Transverse colon (tissue), 4 donors: ENCODE measurements at regions not wholly inside any gene's neighbourhood (a gene's known extent, or its start where the extent isn't known, plus 50 kb on each side); places are given as distances from the start of the nearest gene placed in this dataset.

Source experiments
- DNase-seq: peaks from one replicate; pipeline ENCODE4 v3.0.0-alpha.2; 2019
- H3K27ac ChIP-seq, 4 donors: fragments of 200-600 bp; sonication (generic); 2 replicates each; pipeline ENCODE4 v1.5.1; 2016 to 2018; ENCODE audit warnings: inconsistent platforms in 4 of 4
- H3K27me3 ChIP-seq: fragments of 200-600 bp; sonication (generic); 2 replicates; pipeline ENCODE4 v1.5.1; 2017; ENCODE audit warnings: inconsistent platforms
- H3K36me3 ChIP-seq, 4 donors: fragments of 200-600 bp; sonication (generic); 2 replicates each; pipeline ENCODE4 v1.5.1; 2017 to 2019; ENCODE audit warnings: inconsistent platforms in 4 of 4
- H3K4me1 ChIP-seq, 4 donors: fragments of 200-600 bp; sonication (generic); 2 replicates each; pipeline ENCODE4 v1.5.1; 2017 to 2020; ENCODE audit warnings: inconsistent platforms in 4 of 4
- H3K4me3 ChIP-seq, 4 donors: fragments of 200-600 bp; sonication (generic); 1 replicate in 1 of 4; 2 replicates in 3 of 4; pipeline versions ENCODE4 v1.5.1 to v1.6.1; 2017 to 2019; ENCODE audit warnings: inconsistent platforms in 4 of 4
- H3K9me3 ChIP-seq, 2 donors: fragments of 200-600 bp; sonication (generic); 2 replicates each; pipeline ENCODE4 v1.5.1; 2017 to 2019; ENCODE audit warnings: inconsistent platforms in 2 of 2
- CTCF ChIP-seq, 5 experiments: fragments of 200-600 bp in 3 of 5; fragments of 450-650 bp in 2 of 5; sonication (generic) in 3 of 5; IDR thresholded peaks; 1 replicate in 2 of 5; 2 replicates in 3 of 5; pipeline ENCODE4 v1.5.1; 2016 to 2017; ENCODE audit warnings: antibody characterized with exemption in 5 of 5, inconsistent platforms in 3 of 5, mild to moderate bottlenecking in 2 of 5, moderate library complexity in 1 of 5
- EP300 ChIP-seq: sonication (generic); formaldehyde crosslinking; IDR thresholded peaks from one replicate; pipeline ENCODE4 v1.6.1; 2017; ENCODE audit warnings: antibody characterized with exemption, low read depth
- POLR2A ChIP-seq: fragments of 450-650 bp; IDR thresholded peaks from one replicate; pipeline ENCODE4 v1.6.1; 2016; ENCODE audit warnings: antibody characterized with exemption, mild to moderate bottlenecking, moderate library complexity
- POLR2AphosphoS5 ChIP-seq, 3 donors: sonication (generic); formaldehyde crosslinking; IDR thresholded peaks; one replicate each; pipeline ENCODE4 v1.6.1; 2016; ENCODE audit warnings: antibody characterized with exemption in 3 of 3
- WGBS, 2 donors: methylation state at CpG; one replicate each; pipeline ENCODE4 v1.1.5; 2018; ENCODE audit warnings: low coverage in 1 of 2; 5-methylcytosine and 5-hydroxymethylcytosine counted together
- in situ Hi-C, 4 donors: fragments of 200-750 bp; cut with MboI; loops; one replicate each; pipeline versions ENCODE4 v1.15.0 to v1.15.1; 2017; ENCODE audit warnings: low sequenced_read_pairs in 3 of 4, low pct_ligation_motif_present in 1 of 4, low pct_unique_long_range_greater_than_20kb in 1 of 4
- intact Hi-C: fragments of 100-400 bp; cut with DNase I; formaldehyde crosslinking; loops from one replicate; pipeline ENCODE4 v1.15.1; 2023; ENCODE audit warnings: low total_unique reads

GRCh38 chr16:86672179-86672863 is 94.0 kb downstream of the FOXL1 start:
- no peaks in the 10 kb centered on the region for H3K36me3 ChIP-seq
- H3K9me3 ChIP-seq, result no peaks in the 10 kb centered on the region
- no peak overlapping the region for H3K27ac ChIP-seq
- H3K4me3 ChIP-seq, result no peak overlapping the region
- H3K4me1 ChIP-seq, result peaks cover 0 to 8% (median 0%) of the 10 kb centered on the region in 4 donors
- in situ Hi-C loops, result no loop called here
- no peak for DNase-seq
- 67% methylated on average over 17 of the region's 17 CpGs; no CpG with 5 or more reads in 1 of the 2 donors for WGBS, 2 donors
- no peak for TF ChIP-seq EP300
- TF ChIP-seq CTCF (IDR thresholded peaks at IDR 0.05), result no peak
- TF ChIP-seq POLR2AphosphoS5 (IDR thresholded peaks at IDR 0.05), result no peak
- TF ChIP-seq POLR2A, result no peak
- H3K27me3 ChIP-seq, result peaks cover 30% of the 10 kb centered on the region
- intact Hi-C loops, result no loop called here

- 69 to 84% methylated on average over 3 to 4 of the region's 4 CpGs for WGBS, 2 donors
- H3K4me1 ChIP-seq, result peaks cover 0 to 8% (median 0%) of the 10 kb centered on the region in 4 donors
- TF ChIP-seq CTCF (IDR thresholded peaks at IDR 0.05), result no peak
- no peak overlapping the region for H3K27ac ChIP-seq
- DNase-seq, result no peak
- in situ Hi-C loops, result no loop called here
- H3K27me3 ChIP-seq, result peaks cover 30% of the 10 kb centered on the region
- intact Hi-C loops, result no loop called here
- H3K9me3 ChIP-seq, result no peaks in the 10 kb centered on the region
- H3K4me3 ChIP-seq, result no peak overlapping the region
- H3K36me3 ChIP-seq, result no peaks in the 10 kb centered on the region
These were observed 95.0 kb downstream of the FOXL1 start for GRCh38 chr16:86673090-86673955.

- intact Hi-C loops (no loop called here), in situ Hi-C loops (no loop called here)
- 94 to 96% methylated on average over 3 of the region's 3 CpGs for WGBS, 2 donors
- H3K4me3 ChIP-seq, result no peak overlapping the region
- no peaks in the 10 kb centered on the region for H3K36me3 ChIP-seq
- TF ChIP-seq EP300 (no peak), POLR2A (no peak), POLR2AphosphoS5 (IDR thresholded peaks at IDR 0.05) (no peak), CTCF (IDR thresholded peaks at IDR 0.05) (no peak)
- H3K27me3 ChIP-seq, result peaks cover 30% of the 10 kb centered on the region
- H3K9me3 ChIP-seq, result no peaks in the 10 kb centered on the region
- H3K4me1 ChIP-seq, result peaks cover 0 to 8% (median 0%) of the 10 kb centered on the region in 4 donors
- no peak overlapping the region for H3K27ac ChIP-seq
- DNase-seq, result no peak
These were observed 95.7 kb downstream of the FOXL1 start for GRCh38 chr16:86673956-86674453.

GRCh38 chr16:86676254-86676670 is 97.9 kb downstream of the FOXL1 start:
- Histone ChIP-seq H3K4me1 (peaks cover 0 to 8% (median 0%) of the 10 kb centered on the region in 4 donors), H3K36me3 (no peaks in the 10 kb centered on the region), H3K9me3 (no peaks in the 10 kb centered on the region), H3K4me3 (no peak overlapping the region), H3K27me3 (peaks cover 30% of the 10 kb centered on the region), H3K27ac (no peak overlapping the region)
- no peak for DNase-seq
- in situ Hi-C loops, result no loop called here
- TF ChIP-seq POLR2AphosphoS5 (IDR thresholded peaks at IDR 0.05) (no peak), EP300 (no peak), CTCF (IDR thresholded peaks at IDR 0.05) (no peak), POLR2A (no peak)
- 64% methylated on average over 4 of the region's 4 CpGs; no CpG with 5 or more reads in 1 of the 2 donors for WGBS, 2 donors
- intact Hi-C loops, result no loop called here
